ENCODE measurements at regions not wholly inside any gene's neighbourhood (a gene's known extent, or its start where the extent isn't known, plus 50 kb on each side); places are given as distances from the start of the nearest gene placed in this dataset.
A peak's percentile ranks its signal among the peaks of the same experiment; 100 is the strongest.
"Not testable (repeated sequence)": the region's sequence is repeated elsewhere in the genome, so short reads cannot be mapped to it uniquely, and the experiment has no call there.

DNA sequence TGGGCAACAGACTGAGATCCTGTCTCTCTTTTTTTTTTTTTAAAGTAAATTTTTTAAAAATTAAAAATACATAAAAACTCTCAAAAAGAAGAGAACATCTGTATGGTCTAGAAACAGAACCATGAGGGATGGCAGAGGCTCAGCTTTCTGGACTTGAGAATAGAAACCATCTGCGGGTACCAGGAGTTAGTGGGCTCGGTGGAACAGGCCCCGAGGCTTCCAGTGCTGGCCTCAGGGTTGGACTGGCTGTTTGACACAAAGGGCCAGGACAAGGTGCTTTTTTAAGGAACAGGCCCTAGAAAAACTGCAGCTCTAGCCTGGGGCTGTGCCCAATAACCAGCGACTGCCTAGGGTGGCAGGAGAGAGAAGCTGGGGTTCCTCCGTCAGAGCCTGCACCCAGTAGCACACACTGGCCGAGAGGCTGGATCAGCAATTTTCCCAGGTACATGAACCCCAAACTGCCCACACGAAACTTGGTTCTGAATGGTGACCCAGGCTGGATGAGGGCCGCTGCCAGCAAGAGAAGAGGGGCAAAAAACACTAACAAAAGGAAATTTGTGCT is 131.0 kb upstream of the OLIG3 start:
- no peak for DNase-seq

DNA sequence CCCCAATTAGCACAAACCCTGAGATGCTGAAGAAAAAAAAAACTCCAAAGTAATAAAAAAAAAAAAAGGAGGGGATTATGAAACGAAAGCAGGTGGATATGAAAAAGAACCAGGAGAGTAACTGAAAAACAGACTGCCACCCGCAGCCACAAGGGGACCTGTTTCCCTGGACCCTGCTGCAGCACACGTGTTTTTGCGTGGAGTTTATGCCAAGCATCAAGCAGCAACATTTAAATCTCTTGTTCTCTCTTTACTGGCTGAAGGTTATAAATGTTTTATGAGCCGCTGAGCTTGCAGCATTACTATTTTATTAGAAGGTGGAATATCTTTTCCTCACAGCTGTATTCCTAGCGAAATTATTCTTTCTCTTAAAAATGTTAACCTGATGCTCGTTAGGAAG is 131.6 kb upstream of the OLIG3 start:
- no peak for DNase-seq

DNA sequence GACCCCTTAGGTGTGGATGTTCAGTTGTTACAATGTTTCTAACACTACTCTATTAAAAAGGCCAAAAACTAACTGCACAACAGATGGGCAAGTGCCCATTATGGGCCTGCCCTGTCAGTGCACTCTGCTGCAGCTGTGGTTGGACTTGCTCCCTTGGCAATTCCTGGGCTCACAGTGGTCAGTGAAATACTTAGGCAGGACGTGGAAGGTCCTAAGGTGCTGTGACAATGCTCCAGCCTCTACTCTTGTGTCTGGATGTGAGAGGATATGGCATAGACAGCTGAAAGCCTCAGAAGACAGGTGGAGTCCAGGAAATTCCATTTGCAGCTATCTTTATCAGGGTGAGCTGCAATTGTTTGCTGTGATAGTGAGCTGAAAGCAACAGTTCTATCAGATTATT is 136.5 kb upstream of the OLIG3 start:
- DNase-seq: no peak

DNA sequence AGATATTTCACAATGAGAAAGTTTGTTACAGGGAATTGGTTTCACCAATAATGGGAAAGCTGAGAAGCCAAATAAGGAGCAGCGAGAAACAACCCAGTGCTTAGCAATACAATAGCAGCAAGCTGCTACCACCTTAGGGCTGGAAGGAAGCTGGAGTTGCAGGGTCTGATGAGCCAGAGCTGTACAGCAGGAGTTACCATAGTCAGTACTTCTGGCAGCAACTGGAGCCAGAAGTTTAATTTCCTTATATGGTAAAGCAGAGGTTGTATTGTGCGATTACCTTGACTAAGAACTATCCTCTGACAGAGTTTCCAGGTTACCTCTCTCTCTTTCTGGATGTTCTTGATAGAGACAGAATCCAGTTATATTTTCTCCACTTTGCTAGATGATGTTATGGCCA is 137.1 kb upstream of the OLIG3 start:
- DNase-seq: no peak

GRCh38 chr6:137634177-137634576 is 140.0 kb upstream of the OLIG3 start:
- not testable (repeated sequence) for DNase-seq

DNA sequence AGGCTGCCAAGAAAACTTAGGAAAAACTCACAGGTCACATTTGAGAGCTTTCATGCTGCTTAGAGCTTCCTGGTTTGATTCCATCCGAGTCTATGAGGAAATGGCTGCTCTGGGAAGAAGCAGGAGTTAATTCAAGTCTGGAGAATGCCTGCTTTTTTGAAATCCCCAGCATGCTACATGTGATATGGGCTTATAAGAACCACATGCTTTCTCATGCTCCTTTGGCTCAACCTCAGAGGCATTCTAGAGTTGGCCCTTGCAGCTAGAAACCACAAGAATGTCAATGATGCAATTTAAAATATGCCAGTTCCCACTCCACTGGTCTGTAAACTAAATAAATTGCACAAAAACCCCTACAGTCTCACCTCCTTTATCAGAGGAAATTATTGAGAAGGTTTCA is 142.9 kb upstream of the OLIG3 start:
- DNase-seq: no peak

GRCh38 chr6:137638926-137639706 is 144.9 kb upstream of the OLIG3 start:
- no peak for DNase-seq

- DNase-seq: no peak
Observed at GRCh38 chr6:137640086-137640485, 145.9 kb upstream of the OLIG3 start.

DNA sequence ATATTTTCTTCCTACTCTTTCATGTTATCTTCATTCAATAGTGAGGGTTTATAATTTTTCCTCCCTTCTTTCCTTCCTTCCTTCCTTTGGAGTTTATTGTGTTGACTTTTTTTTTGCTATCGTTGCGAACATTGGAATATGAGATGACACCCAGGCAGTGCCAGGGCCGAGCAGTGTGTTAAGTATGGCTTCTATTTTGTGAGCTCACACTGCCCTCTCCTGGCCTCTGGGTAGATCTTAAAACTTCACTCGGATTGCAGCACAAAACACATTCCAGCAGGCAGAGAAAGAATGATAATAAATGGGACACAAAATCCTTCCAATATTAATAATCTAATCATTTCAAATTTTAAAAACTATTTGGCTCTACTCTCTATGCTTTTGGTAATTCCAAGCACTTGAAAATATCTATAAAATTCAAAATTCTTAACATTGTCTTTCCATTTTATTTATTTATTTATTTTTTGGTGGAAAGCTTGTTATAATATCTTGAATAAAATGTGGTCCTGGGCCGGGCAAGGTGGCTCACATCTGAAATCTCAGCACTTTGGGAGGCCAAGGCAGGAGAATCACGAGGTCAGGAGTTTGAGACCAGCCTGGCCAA is 147.4 kb upstream of the OLIG3 start:
- peak; percentile 74 for DNase-seq

- not testable (repeated sequence) for DNase-seq
Observed at GRCh38 chr6:137643210-137643609, 149.0 kb upstream of the OLIG3 start.

DNA sequence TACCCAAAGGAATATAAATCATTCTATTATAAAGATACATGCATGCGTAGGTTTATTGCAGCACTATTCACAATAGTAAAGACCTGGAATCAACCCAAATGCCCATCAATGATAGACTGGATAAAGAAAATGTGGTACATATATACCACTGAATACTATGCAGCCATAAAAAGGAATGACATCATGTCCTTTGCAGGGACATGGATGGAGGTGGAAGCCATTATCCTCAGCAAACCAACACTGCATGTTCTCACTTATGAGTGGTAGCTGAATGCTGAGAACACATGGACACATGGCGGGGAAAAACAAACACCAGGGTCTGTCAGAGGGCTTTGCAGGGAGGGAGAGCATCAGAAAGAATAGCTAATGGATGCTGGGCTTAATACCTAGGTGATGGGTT is 149.4 kb upstream of the OLIG3 start:
- DNase-seq: not testable (repeated sequence)

- DNase-seq: no peak
Observed at GRCh38 chr6:137645850-137646249, 151.7 kb upstream of the OLIG3 start.

DNA sequence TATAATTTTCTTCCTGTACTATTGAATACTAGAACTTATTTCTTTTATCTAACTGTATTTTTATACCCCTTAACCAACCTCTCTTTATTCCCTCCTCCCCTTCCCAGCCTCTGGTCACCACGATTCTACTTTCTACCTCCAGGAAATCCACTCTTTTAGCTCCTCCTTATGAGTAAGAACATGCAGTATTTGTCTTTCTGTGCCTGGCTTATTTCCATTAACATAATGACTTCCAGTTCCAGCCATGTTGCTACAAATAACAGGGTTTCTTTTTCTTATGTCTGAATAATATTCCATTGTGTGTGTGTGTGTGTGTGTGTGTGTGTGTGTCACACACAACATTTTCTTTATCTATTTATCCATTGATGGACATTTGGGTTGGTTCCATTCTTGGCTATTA is 152.3 kb upstream of the OLIG3 start:
- no peak for DNase-seq

GRCh38 chr6:137647762-137648447 is 153.7 kb upstream of the OLIG3 start:
- no peak for DNase-seq

DNA sequence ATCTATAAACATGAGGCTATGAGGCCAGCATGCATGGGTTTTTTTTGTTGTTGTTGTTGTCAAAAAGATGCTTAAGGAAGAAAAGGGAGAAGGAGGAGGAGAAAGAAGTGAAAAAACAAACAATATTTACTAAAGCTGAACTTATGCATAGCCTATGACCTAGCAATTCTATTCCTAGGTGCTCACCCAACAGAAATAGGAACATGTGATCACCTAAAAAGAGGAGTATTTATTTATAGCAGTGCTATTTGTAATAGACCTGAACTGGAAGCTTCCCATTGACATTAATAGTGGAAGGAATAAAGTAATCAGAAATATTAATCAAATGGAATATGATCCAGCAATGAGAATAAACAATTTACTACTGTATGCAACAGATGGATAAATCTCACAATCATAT is 156.5 kb upstream of the OLIG3 start:
- no peak for DNase-seq

DNA sequence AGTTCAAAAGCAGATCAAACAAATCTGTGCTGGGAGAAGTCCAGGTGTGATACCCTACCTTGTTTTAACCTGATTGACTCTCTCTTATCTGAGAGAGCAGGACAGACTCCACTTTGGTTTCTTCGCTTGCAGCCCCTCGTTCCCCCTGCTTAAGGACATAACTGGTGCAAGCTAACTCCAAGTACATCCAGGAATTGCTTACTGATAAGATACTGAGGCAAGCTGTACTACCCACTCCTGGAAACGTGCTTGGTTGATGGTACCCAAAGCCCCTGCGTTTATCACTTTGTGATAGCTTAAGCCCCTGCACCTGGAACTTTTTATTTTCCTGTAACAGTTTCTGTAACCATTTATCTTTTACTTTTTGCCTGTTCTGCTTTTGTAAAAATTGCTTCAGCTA is 157.0 kb upstream of the OLIG3 start:
- DNase-seq: no peak

GRCh38 chr6:137651591-137652335 is 157.6 kb upstream of the OLIG3 start:
- DNase-seq: no peak

DNA sequence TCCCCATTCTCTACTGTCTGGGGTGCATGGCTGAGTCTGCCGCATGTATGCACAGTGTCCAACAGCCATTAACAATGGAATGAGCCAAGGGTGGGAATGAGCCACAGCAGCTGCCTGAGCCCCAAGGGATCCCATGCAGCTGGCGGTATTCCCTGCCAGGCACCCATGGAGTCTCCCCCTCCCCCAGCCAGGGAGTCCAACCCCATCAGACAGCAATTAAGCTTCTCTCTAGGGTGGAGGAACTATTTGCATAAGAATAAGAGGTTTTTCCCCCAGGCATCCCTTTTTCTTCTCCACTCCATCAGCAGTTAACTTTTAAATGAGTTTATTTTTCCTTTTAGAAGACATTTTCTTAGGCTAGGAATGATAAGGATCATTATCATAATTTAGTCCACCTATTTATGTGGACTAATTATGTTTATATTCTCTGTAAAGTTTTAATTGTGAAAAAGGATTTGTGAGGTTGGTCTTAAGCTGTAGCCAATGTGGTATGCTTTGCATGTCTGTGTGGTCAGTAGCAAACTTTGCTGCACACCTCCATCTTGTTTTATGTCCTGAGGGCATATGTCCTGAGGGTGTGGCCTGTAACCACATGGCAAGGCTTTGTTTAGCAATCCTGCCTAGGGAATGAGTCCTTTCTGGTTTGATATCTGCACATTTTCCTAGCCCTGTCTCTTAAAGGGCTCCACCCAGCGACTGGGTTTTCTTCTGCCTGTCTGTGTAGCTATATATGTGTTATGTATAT is 158.9 kb upstream of the OLIG3 start:
- no peak for DNase-seq

DNA sequence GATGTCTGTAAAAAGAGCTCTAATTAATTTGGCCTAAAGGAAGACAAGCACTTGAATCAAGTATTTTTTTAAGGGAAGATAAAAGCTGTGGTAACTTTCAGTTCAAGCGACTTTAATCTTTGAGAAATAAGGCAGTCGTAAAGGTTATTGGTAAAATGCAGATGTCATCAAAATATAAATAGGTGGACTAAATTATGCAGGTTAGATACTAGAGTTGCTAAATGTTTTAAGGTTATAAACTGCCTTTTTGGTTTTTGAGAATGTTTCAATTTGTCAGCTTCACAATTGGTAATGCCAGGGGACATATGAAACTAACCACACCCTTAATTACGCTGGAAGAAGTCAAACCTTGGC is 159.5 kb upstream of the OLIG3 start:
- DNase-seq: no peak

DNA sequence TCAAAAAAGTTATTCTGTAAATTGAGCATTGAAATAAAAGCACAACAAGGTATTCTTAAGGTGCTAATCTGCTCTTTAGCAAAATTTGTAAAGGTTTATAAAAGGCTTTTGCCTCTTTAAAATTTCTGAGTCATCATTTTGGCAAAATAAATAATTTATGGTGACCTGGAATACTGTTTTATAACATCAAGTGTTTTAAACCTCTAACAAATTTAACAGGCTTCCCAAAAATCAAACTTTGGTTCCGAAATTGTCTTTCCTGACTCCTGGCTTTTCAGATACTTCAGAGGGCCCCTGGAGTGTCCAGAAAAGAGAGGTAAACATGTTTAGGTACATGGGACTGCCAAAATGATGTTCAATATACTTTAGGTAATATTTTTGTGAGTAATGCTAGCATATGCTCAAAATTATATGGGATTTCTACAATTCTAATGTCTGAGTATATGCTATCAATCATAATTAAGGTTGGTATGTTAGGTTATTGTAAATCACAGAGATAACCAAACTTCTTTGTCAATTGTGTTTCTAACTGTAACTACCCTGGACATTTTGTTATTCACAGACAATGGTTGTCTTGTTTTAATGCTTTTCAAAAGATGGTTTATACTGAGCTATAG is 160.3 kb upstream of the OLIG3 start:
- DNase-seq: no peak

- no peak for DNase-seq
Observed at GRCh38 chr6:137655291-137655690, 161.1 kb upstream of the OLIG3 start.

DNA sequence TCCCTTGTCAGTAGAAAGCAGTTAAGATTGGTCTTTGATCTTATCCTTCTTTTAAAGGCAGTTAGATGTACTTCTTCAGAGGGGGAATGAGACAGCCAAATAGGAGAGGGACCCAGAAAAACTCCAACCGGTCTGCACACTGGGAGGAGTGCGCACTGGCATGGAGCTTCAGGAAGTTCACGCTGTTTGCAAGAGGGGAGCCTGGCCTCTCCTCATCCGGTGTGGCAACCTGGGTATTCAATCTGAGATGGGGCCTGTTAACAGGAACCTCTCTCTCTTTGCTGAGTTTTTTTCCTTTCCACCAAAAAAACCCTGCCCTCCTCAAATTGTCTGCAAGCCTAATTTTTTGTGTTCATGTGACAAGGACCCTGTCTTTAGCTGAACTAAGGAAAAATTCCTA is 162.5 kb upstream of the OLIG3 start:
- DNase-seq: no peak

All from NCI-H146 (cell line).